MM.1S (cell line): ENCODE measurements at regions not wholly inside any gene's neighbourhood (a gene's known extent, or its start where the extent isn't known, plus 50 kb on each side); places are given as distances from the start of the nearest gene placed in this dataset.

Experiments used
- CTCF ChIP-seq: fragments of 300-600 bp; sonication (generic); IDR thresholded peaks from 2 replicates; pipeline ENCODE4 v1.5.1; 2016; ENCODE audit warnings: antibody characterized with exemption, low read length, mixed read lengths
- EZH2 ChIP-seq: fragments of 300-600 bp; sonication (generic); optimal IDR thresholded peaks from 2 replicates; pipeline ENCODE3; 2017; ENCODE audit warnings: low read depth, mild to moderate bottlenecking, antibody characterized with exemption, low read length, mixed read lengths

GRCh38 chr16:73955702-73956101 is 340.9 kb upstream of the PSMD7 start:
- no peak for TF ChIP-seq CTCF
- no peak for TF ChIP-seq EZH2
